Prostate gland (tissue), 2 donors: ENCODE measurements at regions not wholly inside any gene's neighbourhood (a gene's known extent, or its start where the extent isn't known, plus 50 kb on each side); places are given as distances from the start of the nearest gene placed in this dataset.

Experiments
- POLR2AphosphoS5 ChIP-seq: sonication (generic); formaldehyde crosslinking; IDR thresholded peaks from one replicate; pipeline ENCODE4 v1.6.1; 2017; ENCODE audit warnings: antibody characterized with exemption
- TF ChIP-seq, protein P1 (sequence below), 4 experiments: fragments of 200-600 bp in 2 of 4; fragments of 450-650 bp in 2 of 4; sonication (generic) in 2 of 4; IDR thresholded peaks; 1 replicate in 3 of 4; 2 replicates in 1 of 4; pipeline ENCODE4 v1.5.1; 2016 to 2019; ENCODE audit warnings: antibody characterized with exemption in 4 of 4, mild to moderate bottlenecking in 2 of 4, moderate library complexity in 2 of 4

DNA sequence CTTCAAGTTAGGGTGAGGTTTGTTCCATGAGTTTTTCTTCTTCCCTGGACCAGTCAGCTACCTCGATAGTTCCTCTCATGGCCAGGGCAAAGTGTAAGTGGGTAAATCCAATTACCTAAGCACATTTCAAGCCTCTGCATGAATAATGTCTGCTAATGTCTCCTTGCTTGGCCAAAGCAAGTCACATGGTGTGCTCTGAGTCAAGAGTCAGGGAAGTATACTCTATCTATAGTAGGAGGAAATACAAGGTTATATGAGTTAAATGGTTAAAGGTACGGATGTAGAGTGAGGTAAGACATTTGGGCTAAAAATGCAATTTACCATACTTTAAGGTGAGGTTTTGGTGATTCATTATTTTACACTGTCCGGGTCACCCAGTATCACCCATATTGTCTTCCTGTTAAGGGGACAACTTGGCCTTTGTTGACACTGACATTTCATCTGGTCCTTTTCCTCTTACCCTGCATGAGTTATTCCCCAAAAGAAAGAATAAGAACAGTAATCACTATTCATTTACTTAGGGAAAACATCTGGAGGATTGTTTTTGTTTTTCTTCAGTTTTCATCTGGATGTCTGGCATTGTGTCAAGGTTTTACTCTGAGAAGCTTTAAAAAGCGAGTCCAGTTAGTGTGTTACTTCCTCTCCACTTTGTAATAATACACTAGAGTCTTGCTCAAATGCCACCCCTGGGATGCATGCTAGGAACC is 405.5 kb downstream of the RND3 start:
- TF ChIP-seq, protein P1, sequence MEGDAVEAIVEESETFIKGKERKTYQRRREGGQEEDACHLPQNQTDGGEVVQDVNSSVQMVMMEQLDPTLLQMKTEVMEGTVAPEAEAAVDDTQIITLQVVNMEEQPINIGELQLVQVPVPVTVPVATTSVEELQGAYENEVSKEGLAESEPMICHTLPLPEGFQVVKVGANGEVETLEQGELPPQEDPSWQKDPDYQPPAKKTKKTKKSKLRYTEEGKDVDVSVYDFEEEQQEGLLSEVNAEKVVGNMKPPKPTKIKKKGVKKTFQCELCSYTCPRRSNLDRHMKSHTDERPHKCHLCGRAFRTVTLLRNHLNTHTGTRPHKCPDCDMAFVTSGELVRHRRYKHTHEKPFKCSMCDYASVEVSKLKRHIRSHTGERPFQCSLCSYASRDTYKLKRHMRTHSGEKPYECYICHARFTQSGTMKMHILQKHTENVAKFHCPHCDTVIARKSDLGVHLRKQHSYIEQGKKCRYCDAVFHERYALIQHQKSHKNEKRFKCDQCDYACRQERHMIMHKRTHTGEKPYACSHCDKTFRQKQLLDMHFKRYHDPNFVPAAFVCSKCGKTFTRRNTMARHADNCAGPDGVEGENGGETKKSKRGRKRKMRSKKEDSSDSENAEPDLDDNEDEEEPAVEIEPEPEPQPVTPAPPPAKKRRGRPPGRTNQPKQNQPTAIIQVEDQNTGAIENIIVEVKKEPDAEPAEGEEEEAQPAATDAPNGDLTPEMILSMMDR (IDR thresholded peaks at IDR 0.05) = no peak
- no peak for TF ChIP-seq POLR2AphosphoS5
